NCI-H2029 treated with DMSO at 0.1 percent for 48 hours (cell line): ENCODE measurements at regions not wholly inside any gene's neighbourhood (a gene's known extent, or its start where the extent isn't known, plus 50 kb on each side); places are given as distances from the start of the nearest gene placed in this dataset.

Experiments
- DNase-seq: peaks from one replicate; lab custom pipeline; 2025; lab: John Stamatoyannopoulos, UW

- DNase-seq = no peak
These were observed 306.5 kb upstream of the TMTC1 start for GRCh38 chr12:30090258-30090657.

GRCh38 chr12:30088259-30088995, 304.7 kb upstream of the TMTC1 start:
- DNase-seq = no peak

- no peak for DNase-seq
These were observed 298.6 kb upstream of the TMTC1 start for GRCh38 chr12:30082381-30082780.

- DNase-seq = no peak
These were observed 291.2 kb upstream of the TMTC1 start for GRCh38 chr12:30074916-30075315.

GRCh38 chr12:30072824-30073223, 289.1 kb upstream of the TMTC1 start:
- DNase-seq = no peak

- no peak for DNase-seq
These were observed 283.4 kb upstream of the TMTC1 start for GRCh38 chr12:30067146-30067545.

GRCh38 chr12:30064906-30065305, 281.2 kb upstream of the TMTC1 start:
- no peak for DNase-seq

GRCh38 chr12:30063435-30063945, 279.7 kb upstream of the TMTC1 start:
- DNase-seq = no peak

- no peak for DNase-seq
These were observed 264.6 kb upstream of the TMTC1 start for GRCh38 chr12:30048371-30048770.

- DNase-seq = no peak
These were observed 263.9 kb upstream of the TMTC1 start for GRCh38 chr12:30047516-30048254.

GRCh38 chr12:30046376-30046775, 262.6 kb upstream of the TMTC1 start:
- DNase-seq = no peak

- DNase-seq = no peak
These were observed 261.4 kb upstream of the TMTC1 start for GRCh38 chr12:30045171-30045570.

- no peak for DNase-seq
These were observed 260.5 kb upstream of the TMTC1 start for GRCh38 chr12:30044206-30044605.

- DNase-seq = no peak
These were observed 259.6 kb upstream of the TMTC1 start for GRCh38 chr12:30043151-30043847.

- no peak for DNase-seq
These were observed 257.4 kb upstream of the TMTC1 start for GRCh38 chr12:30041096-30041495.

GRCh38 chr12:30030693-30031374, 247.1 kb upstream of the TMTC1 start:
- DNase-seq = no peak

- DNase-seq = no peak
These were observed 243.0 kb upstream of the TMTC1 start for GRCh38 chr12:30026621-30027234.

- DNase-seq = no peak
These were observed 241.6 kb upstream of the TMTC1 start for GRCh38 chr12:30025317-30025716.

- no peak for DNase-seq
These were observed 239.4 kb upstream of the TMTC1 start for GRCh38 chr12:30023186-30023585.

- DNase-seq = no peak
These were observed 237.5 kb upstream of the TMTC1 start for GRCh38 chr12:30021051-30021833.
